ENCODE measurements at regions not wholly inside any gene's neighbourhood (a gene's known extent, or its start where the extent isn't known, plus 50 kb on each side); places are given as distances from the start of the nearest gene placed in this dataset.

DNA sequence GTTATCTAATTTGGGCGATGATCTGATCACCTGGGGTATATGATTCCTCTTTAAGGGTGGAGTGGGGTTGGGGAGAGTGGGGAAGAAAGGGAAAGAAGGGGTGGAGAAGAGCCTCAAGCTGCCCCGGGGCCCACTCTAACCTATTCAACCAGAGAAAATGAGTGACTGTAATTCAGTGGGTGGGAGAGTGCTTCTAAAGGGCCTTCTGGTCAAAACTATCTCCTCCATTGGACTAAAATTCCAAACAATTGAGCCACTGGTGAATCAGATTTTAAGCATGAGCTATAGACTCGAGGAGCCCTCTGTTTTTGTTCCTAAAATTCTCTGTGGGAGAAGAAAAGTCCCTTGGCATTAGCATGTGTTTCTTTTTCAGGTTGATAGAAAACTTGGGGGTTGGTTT, 296.8 kb downstream of the CLIC5 start:
- no peak overlapping the region for H3K4me3 ChIP-seq (ENCODE audit: low read depth in 1 of 2, low read length in 2 of 2)
- no peaks in the 10 kb centered on the region for H3K27me3 ChIP-seq (ENCODE audit: low read depth, low read length)
- no peaks in the 10 kb centered on the region for H3K36me3 ChIP-seq (ENCODE audit: control insufficient read depth in 1 of 2, insufficient read depth in 2 of 2, low read length in 2 of 2)
- peaks cover 0 to 3% of the 10 kb centered on the region in 2 donors for H3K4me1 ChIP-seq (ENCODE audit: control insufficient read depth in 1 of 2, insufficient read depth in 2 of 2, low read length in 2 of 2)
- H3K27ac ChIP-seq (ENCODE audit: low read length), result no peak overlapping the region
- H3K9me3 ChIP-seq (ENCODE audit: control insufficient read depth in 1 of 2, low read length in 2 of 2), result peaks cover 0 to 5% of the 10 kb centered on the region in 2 donors

DNA sequence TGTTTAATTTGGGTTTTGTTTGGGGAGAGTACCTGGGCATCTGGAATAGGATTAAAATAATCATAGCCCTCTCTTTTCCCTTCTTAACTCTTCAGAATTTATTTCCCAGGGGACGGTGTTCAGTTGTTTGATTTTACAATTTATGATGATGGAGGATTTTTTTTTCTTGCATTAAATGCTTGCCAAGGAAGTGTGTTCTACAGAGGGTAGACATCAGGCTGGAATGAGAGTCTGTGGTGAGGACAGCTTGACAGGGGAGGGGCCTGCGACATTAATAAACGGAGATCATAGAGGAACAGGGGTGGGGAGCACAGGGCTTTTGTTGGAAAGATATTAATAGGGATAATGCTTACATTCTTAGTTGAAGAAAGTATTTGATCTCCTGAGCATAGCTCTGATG, 297.5 kb downstream of the CLIC5 start:
- no peak overlapping the region for H3K4me3 ChIP-seq (ENCODE audit: low read depth in 1 of 2, low read length in 2 of 2)
- H3K27me3 ChIP-seq (ENCODE audit: low read depth, low read length), result no peaks in the 10 kb centered on the region
- H3K27ac ChIP-seq (ENCODE audit: low read length), result no peak overlapping the region
- H3K36me3 ChIP-seq (ENCODE audit: control insufficient read depth in 1 of 2, insufficient read depth in 2 of 2, low read length in 2 of 2), result no peaks in the 10 kb centered on the region
- H3K4me1 ChIP-seq (ENCODE audit: control insufficient read depth in 1 of 2, insufficient read depth in 2 of 2, low read length in 2 of 2), result peaks cover 0 to 3% of the 10 kb centered on the region in 2 donors
- peaks cover 0 to 2% of the 10 kb centered on the region in 2 donors for H3K9me3 ChIP-seq (ENCODE audit: control insufficient read depth in 1 of 2, low read length in 2 of 2)

DNA sequence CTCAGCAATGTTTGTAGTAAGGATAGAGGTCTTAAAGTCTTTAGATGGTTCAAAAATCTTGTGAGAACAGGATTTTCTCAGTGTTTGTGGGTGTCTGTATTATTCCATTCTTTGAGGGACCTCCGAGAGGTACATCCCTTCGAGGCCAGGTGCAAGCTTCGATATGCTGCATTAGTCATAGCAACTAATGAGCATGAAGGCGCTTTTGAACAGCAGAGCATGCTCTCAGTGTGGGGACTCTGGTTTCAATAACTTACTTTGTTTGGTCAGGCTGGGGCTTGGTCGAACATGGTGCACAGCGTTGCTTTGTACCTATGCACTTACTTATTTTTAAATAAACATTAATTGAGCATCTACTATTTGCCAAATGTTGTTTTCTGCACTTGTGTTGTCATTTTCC, 297.9 kb downstream of the CLIC5 start:
- Histone ChIP-seq H3K27ac (ENCODE audit: low read length) (no peak overlapping the region), H3K4me1 (ENCODE audit: control insufficient read depth in 1 of 2, insufficient read depth in 2 of 2, low read length in 2 of 2) (peaks cover 0 to 3% of the 10 kb centered on the region in 2 donors), H3K27me3 (ENCODE audit: low read depth, low read length) (no peaks in the 10 kb centered on the region), H3K4me3 (ENCODE audit: low read depth in 1 of 2, low read length in 2 of 2) (no peak overlapping the region), H3K9me3 (ENCODE audit: control insufficient read depth in 1 of 2, low read length in 2 of 2) (no peaks in the 10 kb centered on the region), H3K36me3 (ENCODE audit: control insufficient read depth in 1 of 2, insufficient read depth in 2 of 2, low read length in 2 of 2) (no peaks in the 10 kb centered on the region)

DNA sequence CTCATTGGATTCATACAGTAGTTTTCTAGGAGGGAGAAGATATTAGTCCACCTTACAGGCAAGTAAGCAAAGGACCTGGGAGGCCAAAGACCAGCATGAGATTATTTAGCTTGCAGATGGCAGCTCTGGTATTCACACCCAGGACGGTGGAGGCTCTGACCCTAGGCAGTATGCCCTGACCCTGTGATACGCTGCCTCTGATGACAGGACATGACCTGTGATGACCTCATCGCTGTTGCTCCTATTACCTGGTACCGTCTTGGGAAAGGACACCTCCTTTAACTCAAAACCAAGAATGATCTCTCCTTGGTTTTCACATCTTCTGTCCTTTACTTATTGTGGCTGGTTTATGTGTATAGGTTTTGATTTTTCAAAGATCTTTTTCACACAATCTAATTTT, 298.6 kb downstream of the CLIC5 start:
- Histone ChIP-seq H3K27ac (ENCODE audit: low read length) (no peak overlapping the region), H3K9me3 (ENCODE audit: control insufficient read depth in 1 of 2, low read length in 2 of 2) (no peaks in the 10 kb centered on the region), H3K36me3 (ENCODE audit: control insufficient read depth in 1 of 2, insufficient read depth in 2 of 2, low read length in 2 of 2) (no peaks in the 10 kb centered on the region), H3K27me3 (ENCODE audit: low read depth, low read length) (no peaks in the 10 kb centered on the region), H3K4me1 (ENCODE audit: control insufficient read depth in 1 of 2, insufficient read depth in 2 of 2, low read length in 2 of 2) (peaks cover 0 to 3% of the 10 kb centered on the region in 2 donors), H3K4me3 (ENCODE audit: low read depth in 1 of 2, low read length in 2 of 2) (no peak overlapping the region)

DNA sequence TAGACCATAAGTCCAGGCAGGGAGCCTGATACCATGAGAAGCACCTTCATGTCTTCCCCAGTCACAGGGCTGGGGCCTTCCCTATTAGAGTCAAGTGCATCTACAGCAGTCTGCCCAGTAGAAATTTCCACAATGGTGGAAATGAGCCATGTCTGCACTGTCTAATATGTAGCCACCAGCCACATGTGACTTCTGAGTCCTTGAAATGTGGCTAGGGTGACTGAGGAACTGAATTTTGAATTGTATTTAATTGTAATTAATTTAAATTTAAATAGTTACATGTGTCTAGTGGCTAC, 300.2 kb downstream of the CLIC5 start:
- H3K36me3 ChIP-seq (ENCODE audit: control insufficient read depth in 1 of 2, insufficient read depth in 2 of 2, low read length in 2 of 2), result no peaks in the 10 kb centered on the region
- H3K27me3 ChIP-seq (ENCODE audit: low read depth, low read length), result no peaks in the 10 kb centered on the region
- no peaks in the 10 kb centered on the region for H3K9me3 ChIP-seq (ENCODE audit: control insufficient read depth in 1 of 2, low read length in 2 of 2)
- no peak overlapping the region for H3K4me3 ChIP-seq (ENCODE audit: low read depth in 1 of 2, low read length in 2 of 2)
- H3K27ac ChIP-seq (ENCODE audit: low read length), result no peak overlapping the region
- H3K4me1 ChIP-seq (ENCODE audit: control insufficient read depth in 1 of 2, insufficient read depth in 2 of 2, low read length in 2 of 2), result peaks cover 0 to 3% of the 10 kb centered on the region in 2 donors

DNA sequence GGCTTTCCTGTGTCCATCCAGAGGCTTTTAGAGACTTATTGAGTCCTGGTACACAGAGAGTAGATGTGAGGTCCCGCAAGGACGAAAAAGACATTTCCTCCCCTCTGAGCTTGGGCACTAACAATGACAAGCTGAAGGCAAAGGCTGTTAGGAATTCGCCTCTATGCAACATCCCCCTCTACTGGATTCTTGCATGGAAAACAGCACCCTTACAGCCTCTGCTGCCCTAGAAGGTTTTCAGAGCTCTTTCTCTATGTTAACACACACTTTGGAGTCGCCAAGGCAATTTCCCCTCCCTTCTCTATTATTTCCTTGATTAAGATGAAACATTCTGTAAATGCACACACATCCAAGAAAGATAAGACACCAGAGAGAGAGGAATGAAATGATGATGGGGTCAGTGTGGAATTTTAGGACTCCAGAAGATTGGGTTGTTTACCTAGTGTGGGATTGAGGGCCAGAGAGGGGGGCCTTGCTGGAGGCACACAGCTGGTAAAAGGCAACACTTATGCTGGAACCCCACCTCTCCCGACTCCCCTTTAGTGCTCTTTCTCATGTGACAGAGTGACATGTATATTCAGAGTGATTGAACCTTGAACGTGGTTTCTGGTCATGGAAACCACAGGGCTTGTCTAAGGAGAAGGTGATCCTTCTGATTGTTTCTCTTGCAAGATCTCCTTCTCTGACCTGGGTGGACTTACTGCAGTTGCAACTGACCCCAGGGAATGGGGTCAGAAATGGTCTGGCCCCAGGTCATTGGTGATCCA, 300.7 kb downstream of the CLIC5 start:
- no peaks in the 10 kb centered on the region for H3K27me3 ChIP-seq (ENCODE audit: low read depth, low read length)
- H3K4me3 ChIP-seq (ENCODE audit: low read depth in 1 of 2, low read length in 2 of 2), result no peak overlapping the region
- H3K36me3 ChIP-seq (ENCODE audit: control insufficient read depth in 1 of 2, insufficient read depth in 2 of 2, low read length in 2 of 2), result no peaks in the 10 kb centered on the region
- no peaks in the 10 kb centered on the region for H3K9me3 ChIP-seq (ENCODE audit: control insufficient read depth in 1 of 2, low read length in 2 of 2)
- no peak overlapping the region for H3K27ac ChIP-seq (ENCODE audit: low read length)
- peaks cover 0 to 3% of the 10 kb centered on the region in 2 donors for H3K4me1 ChIP-seq (ENCODE audit: control insufficient read depth in 1 of 2, insufficient read depth in 2 of 2, low read length in 2 of 2)

DNA sequence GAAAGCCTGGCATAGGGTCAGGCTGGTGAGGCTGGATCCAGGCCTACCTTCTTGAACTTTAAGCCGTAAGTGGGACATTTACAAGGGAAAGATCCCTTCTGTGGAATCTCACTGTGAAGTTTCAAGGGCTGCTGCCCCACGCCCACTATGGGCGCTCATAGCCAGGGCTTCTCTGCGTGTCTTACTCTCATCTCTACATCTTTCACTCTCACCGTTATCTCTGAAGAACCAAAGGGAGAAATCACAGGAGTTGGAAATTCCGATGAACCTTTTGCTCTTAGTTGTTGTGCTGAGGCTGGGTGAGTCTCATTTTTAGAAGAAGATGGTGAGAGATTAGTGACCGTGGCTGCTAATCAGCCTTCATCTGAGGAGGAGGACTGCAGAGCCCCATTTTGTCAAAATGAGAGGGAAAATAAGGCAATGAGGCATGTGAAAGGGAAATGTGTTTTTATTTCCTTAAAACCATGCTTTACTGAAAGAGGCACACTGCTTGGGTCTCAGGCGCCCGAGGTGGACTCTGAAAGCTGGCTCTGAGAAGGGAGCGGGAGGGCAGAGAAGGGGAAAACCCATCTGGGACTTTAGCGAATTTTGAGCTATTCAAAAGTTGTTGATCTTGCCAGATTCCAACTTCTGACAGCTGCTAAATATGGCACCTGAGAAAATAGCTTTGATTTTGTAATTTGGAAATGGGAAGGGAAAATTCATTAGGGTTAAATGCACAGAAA, 301.5 kb downstream of the CLIC5 start:
- H3K4me3 ChIP-seq (ENCODE audit: low read depth in 1 of 2, low read length in 2 of 2), result no peak overlapping the region
- H3K27ac ChIP-seq (ENCODE audit: low read length), result no peak overlapping the region
- H3K27me3 ChIP-seq (ENCODE audit: low read depth, low read length), result no peaks in the 10 kb centered on the region
- no peaks in the 10 kb centered on the region for H3K36me3 ChIP-seq (ENCODE audit: control insufficient read depth in 1 of 2, insufficient read depth in 2 of 2, low read length in 2 of 2)
- H3K4me1 ChIP-seq (ENCODE audit: control insufficient read depth in 1 of 2, insufficient read depth in 2 of 2, low read length in 2 of 2), result peaks cover 0 to 3% of the 10 kb centered on the region in 2 donors
- no peaks in the 10 kb centered on the region for H3K9me3 ChIP-seq (ENCODE audit: control insufficient read depth in 1 of 2, low read length in 2 of 2)

Data from muscle layer of duodenum (tissue), 2 donors.